HepG2 (cell line): ENCODE measurements at regions not wholly inside any gene's neighbourhood (a gene's known extent, or its start where the extent isn't known, plus 50 kb on each side); places are given as distances from the start of the nearest gene placed in this dataset.

Source experiments
- DPF2 ChIP-seq: sonication (generic); formaldehyde crosslinking; IDR thresholded peaks from 2 replicates; pipeline ENCODE4 v1.4.0; 2020; ENCODE audit warnings: mild to moderate bottlenecking, low read depth, missing genetic modification reagents, borderline replicate concordance
- GABPA ChIP-seq, 2 experiments: IDR thresholded peaks; 2 replicates each; pipeline ENCODE4 v1.6.1; 2011 to 2016; ENCODE audit warnings: low read depth in 2 of 2, low read length in 1 of 2, missing biosample characterization in 1 of 2, missing genetic modification characterization in 1 of 2
- ZNF234 ChIP-seq: sonication (generic); formaldehyde crosslinking; conservative IDR thresholded peaks from 2 replicates; pipeline ENCODE4 v1.5.1; 2020; ENCODE audit warnings: mild to moderate bottlenecking, missing genetic modification reagents
- ZNF383 ChIP-seq: sonication (generic); formaldehyde crosslinking; IDR thresholded peaks from 2 replicates; pipeline ENCODE4 v1.4.0; 2020; ENCODE audit warnings: missing genetic modification reagents, mild to moderate bottlenecking, borderline replicate concordance
- ZNF761 ChIP-seq: sonication (generic); formaldehyde crosslinking; conservative IDR thresholded peaks from 2 replicates; pipeline ENCODE4 v1.4.0; 2020; ENCODE audit warnings: mild to moderate bottlenecking, missing genetic modification reagents
- TF ChIP-seq, protein P1 (sequence below): sonication (generic); formaldehyde crosslinking; IDR thresholded peaks from one replicate; pipeline ENCODE4 v1.5.1; 2020; ENCODE audit warnings: mild to moderate bottlenecking, missing genetic modification reagents; ENCODE audit errors: not compliant biosample characterization

DNA sequence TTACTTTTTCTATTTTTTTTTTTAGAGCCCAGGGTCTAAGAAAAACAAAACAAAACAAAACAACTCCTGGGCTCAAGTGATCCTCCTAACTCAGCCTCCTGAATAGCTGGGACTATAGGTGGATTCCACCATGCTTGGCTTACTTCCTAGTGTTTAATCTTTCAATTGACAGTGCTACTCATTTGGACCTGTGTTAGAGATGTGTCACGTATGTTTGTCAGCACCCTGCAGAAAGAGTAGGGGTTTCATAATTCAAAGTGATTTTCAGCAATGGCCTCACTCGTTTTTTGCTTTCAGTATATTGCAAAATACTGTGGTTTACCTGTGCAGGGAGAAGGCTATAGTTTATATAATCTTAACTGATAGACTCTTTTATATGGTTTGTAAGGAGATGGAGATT lies 71.6 kb upstream of the TEX13D start (continued):
- TF ChIP-seq ZNF383 (CRISPR knock-in tag) (no peak), ZNF234 (CRISPR knock-in tag) (no peak), DPF2 (CRISPR knock-in tag) (no peak), GABPA (IDR thresholded peaks at IDR 0.05; ENCODE audit: low read depth, low read length) (no peak), GABPA (CRISPR knock-in tag; IDR thresholded peaks at IDR 0.05; ENCODE audit: low read depth) (no peak), ZNF761 (CRISPR knock-in tag) (no peak)
- TF ChIP-seq, protein P1, sequence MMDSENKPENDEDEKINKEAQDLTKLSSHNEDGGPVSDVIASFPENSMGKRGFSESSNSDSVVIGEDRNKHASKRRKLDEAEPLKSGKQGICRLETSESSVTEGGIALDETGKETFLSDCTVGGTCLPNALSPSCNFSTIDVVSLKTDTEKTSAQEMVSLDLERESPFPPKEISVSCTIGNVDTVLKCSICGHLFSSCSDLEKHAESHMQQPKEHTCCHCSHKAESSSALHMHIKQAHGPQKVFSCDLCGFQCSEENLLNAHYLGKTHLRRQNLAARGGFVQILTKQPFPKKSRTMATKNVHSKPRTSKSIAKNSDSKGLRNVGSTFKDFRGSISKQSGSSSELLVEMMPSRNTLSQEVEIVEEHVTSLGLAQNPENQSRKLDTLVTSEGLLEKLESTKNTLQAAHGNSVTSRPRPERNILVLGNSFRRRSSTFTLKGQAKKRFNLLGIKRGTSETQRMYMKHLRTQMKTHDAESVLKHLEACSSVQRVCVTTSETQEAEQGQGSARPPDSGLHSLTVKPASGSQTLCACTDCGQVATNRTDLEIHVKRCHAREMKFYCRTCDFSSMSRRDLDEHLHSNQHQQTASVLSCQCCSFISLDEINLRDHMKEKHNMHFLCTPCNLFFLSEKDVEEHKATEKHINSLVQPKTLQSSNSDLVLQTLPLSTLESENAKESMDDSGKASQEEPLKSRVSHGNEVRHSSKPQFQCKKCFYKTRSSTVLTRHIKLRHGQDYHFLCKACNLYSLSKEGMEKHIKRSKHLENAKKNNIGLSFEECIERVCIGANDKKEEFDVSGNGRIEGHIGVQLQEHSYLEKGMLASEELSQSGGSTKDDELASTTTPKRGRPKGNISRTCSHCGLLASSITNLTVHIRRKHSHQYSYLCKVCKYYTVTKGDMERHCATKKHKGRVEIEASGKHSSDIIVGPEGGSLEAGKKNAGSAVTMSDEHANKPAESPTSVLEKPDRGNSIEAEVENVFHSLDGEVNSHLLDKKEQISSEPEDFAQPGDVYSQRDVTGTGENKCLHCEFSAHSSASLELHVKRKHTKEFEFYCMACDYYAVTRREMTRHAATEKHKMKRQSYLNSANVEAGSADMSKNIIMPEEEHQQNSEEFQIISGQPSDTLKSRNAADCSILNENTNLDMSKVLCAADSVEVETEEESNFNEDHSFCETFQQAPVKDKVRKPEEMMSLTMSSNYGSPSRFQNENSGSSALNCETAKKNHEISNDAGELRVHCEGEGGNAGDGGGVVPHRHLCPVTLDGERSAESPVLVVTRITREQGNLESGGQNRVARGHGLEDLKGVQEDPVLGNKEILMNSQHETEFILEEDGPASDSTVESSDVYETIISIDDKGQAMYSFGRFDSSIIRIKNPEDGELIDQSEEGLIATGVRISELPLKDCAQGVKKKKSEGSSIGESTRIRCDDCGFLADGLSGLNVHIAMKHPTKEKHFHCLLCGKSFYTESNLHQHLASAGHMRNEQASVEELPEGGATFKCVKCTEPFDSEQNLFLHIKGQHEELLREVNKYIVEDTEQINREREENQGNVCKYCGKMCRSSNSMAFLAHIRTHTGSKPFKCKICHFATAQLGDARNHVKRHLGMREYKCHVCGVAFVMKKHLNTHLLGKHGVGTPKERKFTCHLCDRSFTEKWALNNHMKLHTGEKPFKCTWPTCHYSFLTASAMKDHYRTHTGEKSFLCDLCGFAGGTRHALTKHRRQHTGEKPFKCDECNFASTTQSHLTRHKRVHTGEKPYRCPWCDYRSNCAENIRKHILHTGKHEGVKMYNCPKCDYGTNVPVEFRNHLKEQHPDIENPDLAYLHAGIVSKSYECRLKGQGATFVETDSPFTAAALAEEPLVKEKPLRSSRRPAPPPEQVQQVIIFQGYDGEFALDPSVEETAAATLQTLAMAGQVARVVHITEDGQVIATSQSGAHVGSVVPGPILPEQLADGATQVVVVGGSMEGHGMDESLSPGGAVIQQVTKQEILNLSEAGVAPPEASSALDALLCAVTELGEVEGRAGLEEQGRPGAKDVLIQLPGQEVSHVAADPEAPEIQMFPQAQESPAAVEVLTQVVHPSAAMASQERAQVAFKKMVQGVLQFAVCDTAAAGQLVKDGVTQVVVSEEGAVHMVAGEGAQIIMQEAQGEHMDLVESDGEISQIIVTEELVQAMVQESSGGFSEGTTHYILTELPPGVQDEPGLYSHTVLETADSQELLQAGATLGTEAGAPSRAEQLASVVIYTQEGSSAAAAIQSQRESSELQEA, result no peak
- TF ChIP-seq, all 625 proteins: peak for 0
